Lung (tissue), 11 donors: ENCODE measurements at regions not wholly inside any gene's neighbourhood (a gene's known extent, or its start where the extent isn't known, plus 50 kb on each side); places are given as distances from the start of the nearest gene placed in this dataset.

Experiments
- ATAC-seq: fragments of 200-7000 bp; cut with Tn5 transposase; one replicate; pipeline ENCODE4 v1.9.1; 2020; ENCODE audit warnings: moderate number of reproducible peaks; ENCODE audit not compliant: insufficient read depth, low FRiP score
- DNase-seq, 3 donors: peaks; one replicate each; pipeline ENCODE4 v3.0.0-alpha.2; 2013 to 2017
- H3K27ac ChIP-seq, 2 donors: one replicate each; pipeline ENCODE4 v1.5.1; 2013; ENCODE audit warnings: mild to moderate bottlenecking in 2 of 2, moderate library complexity in 2 of 2, control low read depth in 1 of 2, inconsistent platforms in 1 of 2, low read depth in 1 of 2, low read length in 1 of 2
- H3K27me3 ChIP-seq, 3 donors: one replicate each; pipeline ENCODE4 v1.5.1; 2013; ENCODE audit warnings: low read length in 2 of 3; ENCODE audit not compliant: control insufficient read depth in 3 of 3, insufficient read depth in 3 of 3
- H3K36me3 ChIP-seq, 4 donors: one replicate each; pipeline ENCODE4 v1.5.1; 2013; ENCODE audit warnings: low read length in 4 of 4, mild to moderate bottlenecking in 1 of 4, moderate library complexity in 1 of 4; ENCODE audit not compliant: control insufficient read depth in 4 of 4, insufficient read depth in 4 of 4
- H3K4me1 ChIP-seq, 5 donors: one replicate each; pipeline ENCODE4 v1.5.1; 2013; ENCODE audit warnings: low read length in 5 of 5, mild to moderate bottlenecking in 2 of 5, moderate library complexity in 1 of 5; ENCODE audit not compliant: control insufficient read depth in 5 of 5, insufficient read depth in 5 of 5
- H3K4me3 ChIP-seq: one replicate; pipeline ENCODE4 v1.5.1; 2013; ENCODE audit warnings: mild to moderate bottlenecking, control low read depth, moderate library complexity
- H3K9ac ChIP-seq, 2 donors: one replicate each; pipeline ENCODE4 v1.5.1; 2013; ENCODE audit warnings: low read length in 2 of 2, control low read depth in 1 of 2; ENCODE audit not compliant: insufficient read depth in 1 of 2
- H3K9me3 ChIP-seq, 4 donors: one replicate each; pipeline ENCODE4 v1.5.1; 2013; ENCODE audit warnings: low read length in 3 of 4, mild to moderate bottlenecking in 1 of 4, moderate library complexity in 1 of 4; ENCODE audit not compliant: control insufficient read depth in 4 of 4, insufficient read depth in 3 of 4
- CTCF ChIP-seq: IDR thresholded peaks from 2 replicates; pipeline ENCODE4 v1.5.1; 2012; ENCODE audit warnings: mild to moderate bottlenecking; ENCODE audit errors: control extremely low read depth, extremely low read depth
- WGBS, 2 donors: extraction: QIAGEN DNeasy Blood & Tissue Kit; methylation state at CpG; one replicate each; pipeline ENCODE4 v1.1.7; 2013; 5-methylcytosine and 5-hydroxymethylcytosine counted together
- donor health status: control.
- donor health status: control.
- donor health status: Bipolar disorder and iron deficiency.
- donor health status: healthy.
- donor health status: DM: yes; HTN: yes; CAD: no.

- Histone ChIP-seq H3K36me3 (no peaks in the 10 kb centered on the region), H3K9ac (no peak overlapping the region), H3K4me3 (no peak overlapping the region), H3K4me1 (peaks cover 0 to 17% (median 0%) of the 10 kb centered on the region in 5 donors), H3K27me3 (no peaks in the 10 kb centered on the region), H3K9me3 (peaks cover 0 to 6% (median 0%) of the 10 kb centered on the region in 4 donors), H3K27ac (no peak overlapping the region)
- 44 to 73% methylated on average over 4 of the region's 4 CpGs for WGBS, 2 donors
- DNase-seq (no peak), ATAC-seq (no peak)
- no peak for TF ChIP-seq CTCF
Observed at GRCh38 chr17:14454746-14455145, 153.9 kb downstream of the HS3ST3B1 start.

- H3K36me3 ChIP-seq: no peaks in the 10 kb centered on the region
- ATAC-seq (no peak), DNase-seq (no peak)
- 78 to 94% methylated on average over 1 of the region's 1 CpG for WGBS, 2 donors
- H3K4me1 ChIP-seq: peaks cover 0 to 29% (median 0%) of the 10 kb centered on the region in 5 donors
- H3K9me3 ChIP-seq: peaks cover 0 to 6% (median 0%) of the 10 kb centered on the region in 4 donors
- H3K4me3 ChIP-seq: no peak overlapping the region
- no peak for TF ChIP-seq CTCF
- H3K27me3 ChIP-seq: no peaks in the 10 kb centered on the region
- no peak overlapping the region for H3K27ac ChIP-seq
- no peak overlapping the region for H3K9ac ChIP-seq
Observed at GRCh38 chr17:14452856-14453255, 152.0 kb downstream of the HS3ST3B1 start.

- TF ChIP-seq CTCF: no peak
- peak; percentile 40 to 60 (median 52) for DNase-seq
- no peaks in the 10 kb centered on the region for H3K36me3 ChIP-seq
- peaks cover 0 to 29% (median 0%) of the 10 kb centered on the region in 5 donors for H3K4me1 ChIP-seq
- no peak overlapping the region for H3K9ac ChIP-seq
- H3K9me3 ChIP-seq: peaks cover 0 to 6% (median 0%) of the 10 kb centered on the region in 4 donors
- no peak overlapping the region for H3K27ac ChIP-seq
- no peak for ATAC-seq
- H3K27me3 ChIP-seq: no peaks in the 10 kb centered on the region
- WGBS, 2 donors: 50 to 70% methylated on average over 11 of the region's 11 CpGs
- no peak overlapping the region for H3K4me3 ChIP-seq
Observed at GRCh38 chr17:14451729-14452191, 150.9 kb downstream of the HS3ST3B1 start.

GRCh38 chr17:14448818-14449217, 147.9 kb downstream of the HS3ST3B1 start:
- H3K27ac ChIP-seq: no peak overlapping the region
- H3K9me3 ChIP-seq: no peaks in the 10 kb centered on the region
- no peaks in the 10 kb centered on the region for H3K36me3 ChIP-seq
- H3K4me1 ChIP-seq: peaks cover 0 to 29% (median 0%) of the 10 kb centered on the region in 5 donors
- no peak for ATAC-seq
- H3K4me3 ChIP-seq: no peak overlapping the region
- no peak for TF ChIP-seq CTCF
- no peak overlapping the region for H3K9ac ChIP-seq
- no peaks in the 10 kb centered on the region for H3K27me3 ChIP-seq
- peak; percentile 20 to 69 (median 63) for DNase-seq
- WGBS, 2 donors: 64 to 82% methylated on average over 2 of the region's 2 CpGs
